GM23338 (cell line): ENCODE measurements at regions not wholly inside any gene's neighbourhood (a gene's known extent, or its start where the extent isn't known, plus 50 kb on each side); places are given as distances from the start of the nearest gene placed in this dataset.

Source experiments
- ATAC-seq: fragments of 200-7000 bp; cut with Tn5 transposase; 3 replicates; pipeline ENCODE4 v1.9.1; 2020
- DNase-seq: peaks from one replicate; pipeline ENCODE4 v3.0.0-alpha.2; 2015; ENCODE audit warnings: low spot score
- H2AFZ ChIP-seq: fragments of 200-600 bp; sonication (generic); 2 replicates; pipeline ENCODE4 v1.8.0; 2016; ENCODE audit warnings: antibody characterized with exemption, mild to moderate bottlenecking, moderate library complexity
- H3F3A ChIP-seq: fragments of 200-600 bp; sonication (generic); replicated peaks from 2 replicates; pipeline ENCODE4 v1.8.0; 2017; ENCODE audit warnings: antibody characterized with exemption, mixed run types, low read depth
- H3K27ac ChIP-seq: fragments of 200-600 bp; sonication (generic); 2 replicates; pipeline ENCODE4 v1.6.1; 2016; ENCODE audit warnings: low read depth
- H3K27me3 ChIP-seq: fragments of 200-600 bp; sonication (generic); 2 replicates; pipeline ENCODE4 v1.8.0; 2016; ENCODE audit warnings: mild to moderate bottlenecking, mixed run types, moderate library complexity; ENCODE audit not compliant: insufficient read depth
- H3K36me3 ChIP-seq: fragments of 200-600 bp; sonication (generic); 2 replicates; pipeline ENCODE4 v1.8.0; 2016; ENCODE audit warnings: mild to moderate bottlenecking; ENCODE audit not compliant: insufficient read depth
- H3K4me1 ChIP-seq: fragments of 200-600 bp; sonication (generic); 2 replicates; pipeline ENCODE4 v1.8.0; 2016; ENCODE audit warnings: mild to moderate bottlenecking, moderate library complexity; ENCODE audit not compliant: insufficient read depth
- H3K4me2 ChIP-seq: fragments of 200-600 bp; sonication (generic); 2 replicates; pipeline ENCODE4 v1.7.1; 2017; ENCODE audit warnings: mixed run types
- H3K4me3 ChIP-seq: fragments of 200-600 bp; sonication (generic); 2 replicates; pipeline ENCODE4 v1.6.1; 2016; ENCODE audit warnings: mixed run types
- H3K79me2 ChIP-seq: fragments of 200-600 bp; sonication (generic); replicated peaks from 2 replicates; pipeline ENCODE4 v1.8.0; 2017; ENCODE audit warnings: mild to moderate bottlenecking; ENCODE audit not compliant: insufficient read depth
- H3K9me2 ChIP-seq: fragments of 200-600 bp; sonication (generic); 2 replicates; pipeline ENCODE4 v1.8.0; 2017; ENCODE audit not compliant: insufficient read depth
- H4K20me1 ChIP-seq: fragments of 200-600 bp; sonication (generic); replicated peaks from 2 replicates; pipeline ENCODE4 v1.8.0; 2017; ENCODE audit warnings: mild to moderate bottlenecking; ENCODE audit not compliant: insufficient read depth
- H3K27ac Mint-ChIP-seq: 2 replicates; pipeline ENCODE4 v1.8.0; 2020; ENCODE audit warnings: inconsistent platforms, mild to moderate bottlenecking, moderate library complexity, mixed read lengths
- H3K27me3 Mint-ChIP-seq: 3 replicates; pipeline ENCODE4 v1.8.0; 2022; ENCODE audit warnings: low read depth, mild to moderate bottlenecking, moderate library complexity, mixed read lengths, inconsistent platforms; ENCODE audit not compliant: insufficient read depth, poor library complexity
- H3K36me3 Mint-ChIP-seq: 3 replicates; pipeline ENCODE4 v1.8.0; 2021; ENCODE audit warnings: low read depth, mild to moderate bottlenecking, inconsistent platforms, moderate library complexity, mixed read lengths
- H3K4me1 Mint-ChIP-seq: 3 replicates; pipeline ENCODE4 v1.8.0; 2020; ENCODE audit warnings: mild to moderate bottlenecking, inconsistent platforms, mixed read lengths
- H3K4me3 Mint-ChIP-seq: 3 replicates; pipeline ENCODE4 v1.8.0; 2021; ENCODE audit warnings: moderate library complexity, mild to moderate bottlenecking, inconsistent platforms, mixed read lengths
- H3K9me3 Mint-ChIP-seq: 3 replicates; pipeline ENCODE4 v1.8.0; 2020; ENCODE audit warnings: moderate library complexity, mild to moderate bottlenecking, inconsistent platforms, mixed read lengths
- EZH2 ChIP-seq: fragments of 200-600 bp; sonication (generic); IDR thresholded peaks from one replicate; pipeline ENCODE4 v1.8.0; 2017; ENCODE audit warnings: antibody characterized with exemption, mild to moderate bottlenecking, low read depth; ENCODE audit not compliant: unreplicated experiment
- EZH2phosphoT487 ChIP-seq: fragments of 200-600 bp; sonication (generic); IDR thresholded peaks from one replicate; pipeline ENCODE4 v1.8.1; 2018; ENCODE audit warnings: antibody characterized with exemption; ENCODE audit not compliant: unreplicated experiment
- JUNB ChIP-seq: IDR thresholded peaks from one replicate; pipeline ENCODE4 v1.6.1; 2016; ENCODE audit warnings: antibody characterized with exemption; ENCODE audit not compliant: unreplicated experiment
- NANOG ChIP-seq: IDR thresholded peaks from 2 replicates; pipeline ENCODE4 v1.6.1; 2016; ENCODE audit warnings: antibody characterized with exemption, borderline replicate concordance
- ZNF114 ChIP-seq: fragments of 250-450 bp; sonication (Bioruptor Pico); IDR thresholded peaks from 2 replicates; pipeline ENCODE4 v1.5.0; 2020; ENCODE audit warnings: mild to moderate bottlenecking, moderate library complexity
- TF ChIP-seq, protein P1 (sequence below), 2 experiments: fragments of 200-600 bp in 1 of 2; sonication (generic) in 1 of 2; conservative IDR thresholded peaks; 2 replicates each; pipeline versions ENCODE4 v1.5.1 to v1.6.1; 2016 to 2017; ENCODE audit warnings: antibody characterized with exemption in 2 of 2, low read depth in 2 of 2, mild to moderate bottlenecking in 2 of 2, moderate library complexity in 1 of 2
- TF ChIP-seq, protein P2 (sequence below): fragments of 250-450 bp; sonication (Bioruptor Pico); IDR thresholded peaks from 2 replicates; pipeline ENCODE4 v1.5.0; 2020; ENCODE audit warnings: mild to moderate bottlenecking, moderate library complexity
- TF ChIP-seq, protein P3 (sequence below): IDR thresholded peaks from 2 replicates; pipeline ENCODE4 v1.6.1; 2016; ENCODE audit warnings: antibody characterized with exemption

DNA sequence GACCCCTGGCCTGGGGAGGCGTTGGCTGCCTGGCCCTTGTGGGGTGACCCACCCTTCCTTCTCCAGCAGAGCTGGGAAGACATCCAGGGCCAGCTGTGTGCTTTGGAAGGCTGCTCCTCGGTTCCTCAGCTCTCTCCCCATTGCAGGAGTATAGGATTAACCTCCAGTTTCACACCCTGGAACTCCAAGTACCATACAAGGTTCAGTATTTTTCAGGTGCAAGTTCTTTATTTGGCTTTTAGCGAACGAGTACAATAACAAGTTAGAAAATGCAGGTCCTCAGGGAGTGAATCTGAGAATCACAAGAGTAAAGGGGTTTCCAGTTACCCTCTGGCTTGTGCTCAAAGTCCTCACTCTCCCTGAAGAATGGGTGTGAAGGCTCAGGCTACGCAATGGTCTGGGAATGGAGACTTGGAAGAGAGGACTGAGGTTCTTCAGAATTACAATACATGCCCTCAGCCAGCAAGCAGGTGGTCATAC is 101.2 kb downstream of the APOB start (continued):
- TF ChIP-seq, protein P1, sequence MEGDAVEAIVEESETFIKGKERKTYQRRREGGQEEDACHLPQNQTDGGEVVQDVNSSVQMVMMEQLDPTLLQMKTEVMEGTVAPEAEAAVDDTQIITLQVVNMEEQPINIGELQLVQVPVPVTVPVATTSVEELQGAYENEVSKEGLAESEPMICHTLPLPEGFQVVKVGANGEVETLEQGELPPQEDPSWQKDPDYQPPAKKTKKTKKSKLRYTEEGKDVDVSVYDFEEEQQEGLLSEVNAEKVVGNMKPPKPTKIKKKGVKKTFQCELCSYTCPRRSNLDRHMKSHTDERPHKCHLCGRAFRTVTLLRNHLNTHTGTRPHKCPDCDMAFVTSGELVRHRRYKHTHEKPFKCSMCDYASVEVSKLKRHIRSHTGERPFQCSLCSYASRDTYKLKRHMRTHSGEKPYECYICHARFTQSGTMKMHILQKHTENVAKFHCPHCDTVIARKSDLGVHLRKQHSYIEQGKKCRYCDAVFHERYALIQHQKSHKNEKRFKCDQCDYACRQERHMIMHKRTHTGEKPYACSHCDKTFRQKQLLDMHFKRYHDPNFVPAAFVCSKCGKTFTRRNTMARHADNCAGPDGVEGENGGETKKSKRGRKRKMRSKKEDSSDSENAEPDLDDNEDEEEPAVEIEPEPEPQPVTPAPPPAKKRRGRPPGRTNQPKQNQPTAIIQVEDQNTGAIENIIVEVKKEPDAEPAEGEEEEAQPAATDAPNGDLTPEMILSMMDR (conservative IDR thresholded peaks at IDR 0.05; ENCODE audit: low read depth in 2 of 2) = no peak
- TF ChIP-seq NANOG = no peak
- TF ChIP-seq, protein P2, sequence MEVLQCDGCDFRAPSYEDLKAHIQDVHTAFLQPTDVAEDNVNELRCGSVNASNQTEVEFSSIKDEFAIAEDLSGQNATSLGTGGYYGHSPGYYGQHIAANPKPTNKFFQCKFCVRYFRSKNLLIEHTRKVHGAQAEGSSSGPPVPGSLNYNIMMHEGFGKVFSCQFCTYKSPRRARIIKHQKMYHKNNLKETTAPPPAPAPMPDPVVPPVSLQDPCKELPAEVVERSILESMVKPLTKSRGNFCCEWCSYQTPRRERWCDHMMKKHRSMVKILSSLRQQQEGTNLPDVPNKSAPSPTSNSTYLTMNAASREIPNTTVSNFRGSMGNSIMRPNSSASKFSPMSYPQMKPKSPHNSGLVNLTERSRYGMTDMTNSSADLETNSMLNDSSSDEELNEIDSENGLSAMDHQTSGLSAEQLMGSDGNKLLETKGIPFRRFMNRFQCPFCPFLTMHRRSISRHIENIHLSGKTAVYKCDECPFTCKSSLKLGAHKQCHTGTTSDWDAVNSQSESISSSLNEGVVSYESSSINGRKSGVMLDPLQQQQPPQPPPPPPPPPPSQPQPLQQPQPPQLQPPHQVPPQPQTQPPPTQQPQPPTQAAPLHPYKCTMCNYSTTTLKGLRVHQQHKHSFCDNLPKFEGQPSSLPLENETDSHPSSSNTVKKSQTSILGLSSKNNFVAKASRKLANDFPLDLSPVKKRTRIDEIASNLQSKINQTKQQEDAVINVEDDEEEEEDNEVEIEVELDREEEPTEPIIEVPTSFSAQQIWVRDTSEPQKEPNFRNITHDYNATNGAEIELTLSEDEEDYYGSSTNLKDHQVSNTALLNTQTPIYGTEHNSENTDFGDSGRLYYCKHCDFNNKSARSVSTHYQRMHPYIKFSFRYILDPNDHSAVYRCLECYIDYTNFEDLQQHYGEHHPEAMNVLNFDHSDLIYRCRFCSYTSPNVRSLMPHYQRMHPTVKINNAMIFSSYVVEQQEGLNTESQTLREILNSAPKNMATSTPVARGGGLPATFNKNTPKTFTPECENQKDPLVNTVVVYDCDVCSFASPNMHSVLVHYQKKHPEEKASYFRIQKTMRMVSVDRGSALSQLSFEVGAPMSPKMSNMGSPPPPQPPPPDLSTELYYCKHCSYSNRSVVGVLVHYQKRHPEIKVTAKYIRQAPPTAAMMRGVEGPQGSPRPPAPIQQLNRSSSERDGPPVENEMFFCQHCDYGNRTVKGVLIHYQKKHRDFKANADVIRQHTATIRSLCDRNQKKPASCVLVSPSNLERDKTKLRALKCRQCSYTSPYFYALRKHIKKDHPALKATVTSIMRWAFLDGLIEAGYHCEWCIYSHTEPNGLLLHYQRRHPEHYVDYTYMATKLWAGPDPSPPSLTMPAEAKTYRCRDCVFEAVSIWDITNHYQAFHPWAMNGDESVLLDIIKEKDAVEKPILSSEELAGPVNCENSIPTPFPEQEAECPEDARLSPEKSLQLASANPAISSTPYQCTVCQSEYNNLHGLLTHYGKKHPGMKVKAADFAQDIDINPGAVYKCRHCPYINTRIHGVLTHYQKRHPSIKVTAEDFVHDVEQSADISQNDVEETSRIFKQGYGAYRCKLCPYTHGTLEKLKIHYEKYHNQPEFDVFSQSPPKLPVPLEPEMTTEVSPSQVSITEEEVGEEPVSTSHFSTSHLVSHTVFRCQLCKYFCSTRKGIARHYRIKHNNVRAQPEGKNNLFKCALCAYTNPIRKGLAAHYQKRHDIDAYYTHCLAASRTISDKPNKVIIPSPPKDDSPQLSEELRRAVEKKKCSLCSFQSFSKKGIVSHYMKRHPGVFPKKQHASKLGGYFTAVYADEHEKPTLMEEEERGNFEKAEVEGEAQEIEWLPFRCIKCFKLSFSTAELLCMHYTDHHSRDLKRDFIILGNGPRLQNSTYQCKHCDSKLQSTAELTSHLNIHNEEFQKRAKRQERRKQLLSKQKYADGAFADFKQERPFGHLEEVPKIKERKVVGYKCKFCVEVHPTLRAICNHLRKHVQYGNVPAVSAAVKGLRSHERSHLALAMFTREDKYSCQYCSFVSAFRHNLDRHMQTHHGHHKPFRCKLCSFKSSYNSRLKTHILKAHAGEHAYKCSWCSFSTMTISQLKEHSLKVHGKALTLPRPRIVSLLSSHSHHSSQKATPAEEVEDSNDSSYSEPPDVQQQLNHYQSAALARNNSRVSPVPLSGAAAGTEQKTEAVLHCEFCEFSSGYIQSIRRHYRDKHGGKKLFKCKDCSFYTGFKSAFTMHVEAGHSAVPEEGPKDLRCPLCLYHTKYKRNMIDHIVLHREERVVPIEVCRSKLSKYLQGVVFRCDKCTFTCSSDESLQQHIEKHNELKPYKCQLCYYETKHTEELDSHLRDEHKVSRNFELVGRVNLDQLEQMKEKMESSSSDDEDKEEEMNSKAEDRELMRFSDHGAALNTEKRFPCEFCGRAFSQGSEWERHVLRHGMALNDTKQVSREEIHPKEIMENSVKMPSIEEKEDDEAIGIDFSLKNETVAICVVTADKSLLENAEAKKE = no peak
- no peak for TF ChIP-seq ZNF114
- no peak for TF ChIP-seq EZH2phosphoT487

DNA sequence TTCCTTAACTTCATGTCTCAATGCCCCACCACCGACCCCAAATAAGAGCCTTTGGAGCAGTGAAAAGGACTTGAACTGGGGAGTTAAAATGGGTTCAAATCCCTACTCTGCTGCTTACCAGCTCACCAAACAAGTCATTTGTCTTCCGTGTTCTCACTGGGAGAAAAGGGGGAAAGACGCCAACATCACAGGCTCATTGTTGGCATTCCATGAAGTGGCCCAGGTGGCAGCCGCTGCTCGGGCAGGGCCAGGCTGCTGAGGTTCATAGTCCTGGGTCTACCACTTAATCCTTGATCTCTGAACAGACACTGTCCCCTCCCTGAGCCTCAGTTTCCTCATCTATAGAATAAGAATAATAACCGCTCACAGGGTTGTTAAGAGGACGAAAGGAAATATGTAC is 103.0 kb downstream of the APOB start:
- Histone ChIP-seq H3K36me3 (no peaks in the 10 kb centered on the region), H3K4me3 (no peak overlapping the region), H3K27ac (no peak overlapping the region), H3K79me2 (no peaks in the 10 kb centered on the region), H3K4me2 (no peak overlapping the region), H2AFZ (no peak overlapping the region), H3K9me2 (0 out of 2 replicates have a peak, but pooled peaks cover 3% of the 10 kb centered on the region), H3K27me3 (no peaks in the 10 kb centered on the region), H3F3A (no peaks in the 10 kb centered on the region), H3K4me1 (no peaks in the 10 kb centered on the region), H4K20me1 (no peaks in the 10 kb centered on the region)
- no peaks in the 10 kb centered on the region for H3K36me3 Mint-ChIP-seq
- ATAC-seq = no peak
- no peak for DNase-seq
- peaks cover 1% of the 10 kb centered on the region for H3K27me3 Mint-ChIP-seq
- no peak overlapping the region for H3K27ac Mint-ChIP-seq
- H3K9me3 Mint-ChIP-seq = no peaks in the 10 kb centered on the region; the same call in 2 of the 3 replicates
- 0 out of 3 replicates have a peak, but pooled peaks cover 2% of the 10 kb centered on the region for H3K4me1 Mint-ChIP-seq
- no peak overlapping the region for H3K4me3 Mint-ChIP-seq
- TF ChIP-seq, protein P3, sequence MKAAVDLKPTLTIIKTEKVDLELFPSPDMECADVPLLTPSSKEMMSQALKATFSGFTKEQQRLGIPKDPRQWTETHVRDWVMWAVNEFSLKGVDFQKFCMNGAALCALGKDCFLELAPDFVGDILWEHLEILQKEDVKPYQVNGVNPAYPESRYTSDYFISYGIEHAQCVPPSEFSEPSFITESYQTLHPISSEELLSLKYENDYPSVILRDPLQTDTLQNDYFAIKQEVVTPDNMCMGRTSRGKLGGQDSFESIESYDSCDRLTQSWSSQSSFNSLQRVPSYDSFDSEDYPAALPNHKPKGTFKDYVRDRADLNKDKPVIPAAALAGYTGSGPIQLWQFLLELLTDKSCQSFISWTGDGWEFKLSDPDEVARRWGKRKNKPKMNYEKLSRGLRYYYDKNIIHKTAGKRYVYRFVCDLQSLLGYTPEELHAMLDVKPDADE = no peak
- TF ChIP-seq EZH2 (no peak), JUNB (no peak)
- TF ChIP-seq, protein P1 (conservative IDR thresholded peaks at IDR 0.05; ENCODE audit: low read depth in 2 of 2) = no peak
